ENCODE measurements at regions not wholly inside any gene's neighbourhood (a gene's known extent, or its start where the extent isn't known, plus 50 kb on each side); places are given as distances from the start of the nearest gene placed in this dataset.

GRCh38 chr1:84750110-84750730, 60.0 kb upstream of the SSX2IP start (continued):
- no peak for TF ChIP-seq ZNF423 (CRISPR knock-in tag; IDR thresholded peaks at IDR 0.05)
- no peak for TF ChIP-seq MYBL2 (CRISPR knock-in tag; IDR thresholded peaks at IDR 0.05)
- TF ChIP-seq, protein P1, sequence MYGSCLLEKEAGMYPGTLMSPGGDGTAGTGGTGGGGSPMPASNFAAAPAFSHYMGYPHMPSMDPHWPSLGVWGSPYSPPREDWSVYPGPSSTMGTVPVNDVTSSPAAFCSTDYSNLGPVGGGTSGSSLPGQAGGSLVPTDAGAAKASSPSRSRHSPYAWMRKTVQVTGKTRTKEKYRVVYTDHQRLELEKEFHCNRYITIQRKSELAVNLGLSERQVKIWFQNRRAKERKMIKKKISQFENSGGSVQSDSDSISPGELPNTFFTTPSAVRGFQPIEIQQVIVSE (CRISPR knock-in tag; IDR thresholded peaks at IDR 0.05; ENCODE audit: borderline replicate concordance), result no peak
- TF ChIP-seq JAZF1 (CRISPR knock-in tag; IDR thresholded peaks at IDR 0.05), result no peak
- TF ChIP-seq OVOL2 (CRISPR knock-in tag; IDR thresholded peaks at IDR 0.05; ENCODE audit: borderline replicate concordance), result no peak
- no peak for TF ChIP-seq ZBTB43 (CRISPR knock-in tag; IDR thresholded peaks at IDR 0.05)

- DNase-seq (ENCODE audit: low spot score) (no peak), ATAC-seq (no peak)
- ChIA-PET CTCF (interaction anchor here (1.4 kb wide), 1 partner anchor 23 kb away, joined by 4 read pairs; no protein-coding TSS in a partner anchor), POLR2A (no interaction called here)
- H3K4me1 Mint-ChIP-seq, result peaks cover 33% of the 10 kb centered on the region
- no peaks in the 10 kb centered on the region for H3K36me3 Mint-ChIP-seq
- no peaks in the 10 kb centered on the region for H3K27me3 Mint-ChIP-seq (ENCODE audit: low read depth)
- no peak overlapping the region for H3K27ac Mint-ChIP-seq
- no peaks in the 10 kb centered on the region for H3K9me3 Mint-ChIP-seq
- no peak for TF ChIP-seq SOX15 (CRISPR knock-in tag; IDR thresholded peaks at IDR 0.05)
- no peak for TF ChIP-seq E2F1 (CRISPR knock-in tag; IDR thresholded peaks at IDR 0.05)
- TF ChIP-seq, protein P2, sequence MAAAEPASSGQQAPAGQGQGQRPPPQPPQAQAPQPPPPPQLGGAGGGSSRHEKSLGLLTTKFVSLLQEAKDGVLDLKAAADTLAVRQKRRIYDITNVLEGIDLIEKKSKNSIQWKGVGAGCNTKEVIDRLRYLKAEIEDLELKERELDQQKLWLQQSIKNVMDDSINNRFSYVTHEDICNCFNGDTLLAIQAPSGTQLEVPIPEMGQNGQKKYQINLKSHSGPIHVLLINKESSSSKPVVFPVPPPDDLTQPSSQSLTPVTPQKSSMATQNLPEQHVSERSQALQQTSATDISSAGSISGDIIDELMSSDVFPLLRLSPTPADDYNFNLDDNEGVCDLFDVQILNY (CRISPR knock-in tag; IDR thresholded peaks at IDR 0.05), result no peak
- no peak for TF ChIP-seq HMGA2 (CRISPR knock-in tag; IDR thresholded peaks at IDR 0.05)
- TF ChIP-seq ZNF219 (CRISPR knock-in tag; IDR thresholded peaks at IDR 0.05; ENCODE audit: borderline replicate concordance), result no peak
- no peak overlapping the region for H3K4me3 Mint-ChIP-seq
These were observed 59.2 kb upstream of the SSX2IP start for GRCh38 chr1:84749427-84749826.

DNA sequence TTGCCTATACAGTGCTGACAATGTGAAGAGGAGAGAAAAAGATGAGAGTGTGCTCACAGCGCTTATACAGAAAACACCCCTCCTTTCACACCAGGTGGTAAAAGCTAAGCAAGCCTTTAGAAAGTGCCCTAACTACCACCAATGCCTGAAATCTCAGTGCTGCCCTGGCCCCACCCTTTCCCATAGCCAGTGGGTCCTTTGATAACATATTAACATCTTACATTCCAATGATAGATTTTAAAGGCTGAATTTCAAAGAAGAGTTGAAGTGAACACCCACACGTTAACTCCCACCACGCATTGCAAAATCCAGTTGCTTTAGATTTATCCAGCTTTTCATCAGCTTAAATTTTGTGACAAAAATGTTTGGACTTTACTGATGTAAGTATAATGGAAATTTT, 58.1 kb upstream of the SSX2IP start:
- peaks cover 25% of the 10 kb centered on the region for H3K4me1 Mint-ChIP-seq
- no peaks in the 10 kb centered on the region for H3K27me3 Mint-ChIP-seq (ENCODE audit: low read depth)
- DNase-seq (ENCODE audit: low spot score), result no peak
- H3K4me3 Mint-ChIP-seq, result no peak overlapping the region
- no peaks in the 10 kb centered on the region for H3K9me3 Mint-ChIP-seq
- CTCF ChIA-PET, result interaction anchor here (1.1 to 1.4 kb wide), 2 partner anchors 9 to 24 kb away, joined by 3 to 4 read pairs; no protein-coding TSS in a partner anchor
- POLR2A ChIA-PET, result interaction anchor here (0.6 kb wide), 1 partner anchor 122 kb away, joined by 3 read pairs; no protein-coding TSS in a partner anchor
- no peaks in the 10 kb centered on the region for H3K36me3 Mint-ChIP-seq
- no peak for ATAC-seq
- H3K27ac Mint-ChIP-seq, result no peak overlapping the region
- no peak for TF ChIP-seq NFE2L1 (CRISPR knock-in tag; IDR thresholded peaks at IDR 0.05)
- TF ChIP-seq, protein P3, sequence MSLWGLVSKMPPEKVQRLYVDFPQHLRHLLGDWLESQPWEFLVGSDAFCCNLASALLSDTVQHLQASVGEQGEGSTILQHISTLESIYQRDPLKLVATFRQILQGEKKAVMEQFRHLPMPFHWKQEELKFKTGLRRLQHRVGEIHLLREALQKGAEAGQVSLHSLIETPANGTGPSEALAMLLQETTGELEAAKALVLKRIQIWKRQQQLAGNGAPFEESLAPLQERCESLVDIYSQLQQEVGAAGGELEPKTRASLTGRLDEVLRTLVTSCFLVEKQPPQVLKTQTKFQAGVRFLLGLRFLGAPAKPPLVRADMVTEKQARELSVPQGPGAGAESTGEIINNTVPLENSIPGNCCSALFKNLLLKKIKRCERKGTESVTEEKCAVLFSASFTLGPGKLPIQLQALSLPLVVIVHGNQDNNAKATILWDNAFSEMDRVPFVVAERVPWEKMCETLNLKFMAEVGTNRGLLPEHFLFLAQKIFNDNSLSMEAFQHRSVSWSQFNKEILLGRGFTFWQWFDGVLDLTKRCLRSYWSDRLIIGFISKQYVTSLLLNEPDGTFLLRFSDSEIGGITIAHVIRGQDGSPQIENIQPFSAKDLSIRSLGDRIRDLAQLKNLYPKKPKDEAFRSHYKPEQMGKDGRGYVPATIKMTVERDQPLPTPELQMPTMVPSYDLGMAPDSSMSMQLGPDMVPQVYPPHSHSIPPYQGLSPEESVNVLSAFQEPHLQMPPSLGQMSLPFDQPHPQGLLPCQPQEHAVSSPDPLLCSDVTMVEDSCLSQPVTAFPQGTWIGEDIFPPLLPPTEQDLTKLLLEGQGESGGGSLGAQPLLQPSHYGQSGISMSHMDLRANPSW (CRISPR knock-in tag; conservative IDR thresholded peaks at IDR 0.05; ENCODE audit: low read depth), result no peak
- no peak for TF ChIP-seq CBFB (CRISPR knock-in tag; IDR thresholded peaks at IDR 0.05; ENCODE audit: low read depth)
- TF ChIP-seq ZNF512 (CRISPR knock-in tag; IDR thresholded peaks at IDR 0.05; ENCODE audit: borderline replicate concordance), result no peak
- no peak for TF ChIP-seq ZNF263 (CRISPR knock-in tag; IDR thresholded peaks at IDR 0.05; ENCODE audit: low read depth)
- no peak for TF ChIP-seq NR1H2 (CRISPR knock-in tag; IDR thresholded peaks at IDR 0.05)

All from WTC11 (cell line).